ENCODE measurements at regions not wholly inside any gene's neighbourhood (a gene's known extent, or its start where the extent isn't known, plus 50 kb on each side); places are given as distances from the start of the nearest gene placed in this dataset.

GRCh38 chr9:81508476-81508875 is 180.9 kb downstream of the TLE1 start:
- Mint-ChIP-seq H3K27me3 (no peaks in the 10 kb centered on the region), H3K4me1 (no peaks in the 10 kb centered on the region), H3K27ac (ENCODE audit: low read depth) (no peak overlapping the region), H3K9me3 (peaks cover 14% of the 10 kb centered on the region), H3K4me3 (no peak overlapping the region), H3K36me3 (ENCODE audit: insufficient read depth) (peaks cover 2% of the 10 kb centered on the region)
- no peak for DNase-seq (ENCODE audit: low spot score in 2 of 2)
- no peak for ATAC-seq (replicated peaks; ENCODE audit: extremely low read depth, poor library complexity, severe bottlenecking)

GRCh38 chr9:81506941-81507864 is 182.1 kb downstream of the TLE1 start:
- no peaks in the 10 kb centered on the region for H3K27me3 Mint-ChIP-seq
- H3K36me3 Mint-ChIP-seq (ENCODE audit: insufficient read depth) = peaks cover 2% of the 10 kb centered on the region

GRCh38 chr9:81499594-81499993 is 189.8 kb downstream of the TLE1 start:
- Mint-ChIP-seq H3K27me3 (no peaks in the 10 kb centered on the region), H3K9me3 (peaks cover 28% of the 10 kb centered on the region), H3K27ac (ENCODE audit: low read depth) (no peak overlapping the region), H3K4me3 (no peak overlapping the region), H3K36me3 (ENCODE audit: insufficient read depth) (no peaks in the 10 kb centered on the region), H3K4me1 (no peaks in the 10 kb centered on the region)
- no peak for ATAC-seq (replicated peaks; ENCODE audit: extremely low read depth, poor library complexity, severe bottlenecking)
- no peak for DNase-seq (ENCODE audit: low spot score in 2 of 2)

More at GRCh38 chr9:81506941-81507864, 182.1 kb downstream of the TLE1 start:
- H3K9me3 Mint-ChIP-seq = peaks cover 17% of the 10 kb centered on the region
- H3K27ac Mint-ChIP-seq (ENCODE audit: low read depth) = no peak overlapping the region
- DNase-seq (ENCODE audit: low spot score in 2 of 2) = no peak
- H3K4me1 Mint-ChIP-seq = no peaks in the 10 kb centered on the region
- H3K4me3 Mint-ChIP-seq = no peak overlapping the region
- ATAC-seq (replicated peaks; ENCODE audit: extremely low read depth, poor library complexity, severe bottlenecking) = no peak

- no peaks in the 10 kb centered on the region for H3K27me3 Mint-ChIP-seq
- DNase-seq (ENCODE audit: low spot score in 2 of 2) (no peak), ATAC-seq (replicated peaks; ENCODE audit: extremely low read depth, poor library complexity, severe bottlenecking) (no peak)
- peaks cover 28% of the 10 kb centered on the region for H3K9me3 Mint-ChIP-seq
- no peak overlapping the region for H3K27ac Mint-ChIP-seq (ENCODE audit: low read depth)
- no peaks in the 10 kb centered on the region for H3K36me3 Mint-ChIP-seq (ENCODE audit: insufficient read depth)
- H3K4me3 Mint-ChIP-seq = no peak overlapping the region
- H3K4me1 Mint-ChIP-seq = no peaks in the 10 kb centered on the region
Measured at GRCh38 chr9:81499021-81499454, 190.3 kb downstream of the TLE1 start.

GRCh38 chr9:81498576-81498975 is 190.8 kb downstream of the TLE1 start:
- H3K4me3 Mint-ChIP-seq = no peak overlapping the region
- H3K9me3 Mint-ChIP-seq = peaks cover 28% of the 10 kb centered on the region
- H3K36me3 Mint-ChIP-seq (ENCODE audit: insufficient read depth) = no peaks in the 10 kb centered on the region
- no peak for ATAC-seq (replicated peaks; ENCODE audit: extremely low read depth, poor library complexity, severe bottlenecking)
- H3K4me1 Mint-ChIP-seq = no peaks in the 10 kb centered on the region
- DNase-seq (ENCODE audit: low spot score in 2 of 2) = no peak
- H3K27ac Mint-ChIP-seq (ENCODE audit: low read depth) = no peak overlapping the region
- no peaks in the 10 kb centered on the region for H3K27me3 Mint-ChIP-seq

GRCh38 chr9:81497091-81497490 is 192.3 kb downstream of the TLE1 start:
- Mint-ChIP-seq H3K4me3 (no peak overlapping the region), H3K4me1 (no peaks in the 10 kb centered on the region)
- ATAC-seq (replicated peaks; ENCODE audit: extremely low read depth, poor library complexity, severe bottlenecking) = no peak

GRCh38 chr9:81492710-81493447 is 196.5 kb downstream of the TLE1 start:
- ATAC-seq (replicated peaks; ENCODE audit: extremely low read depth, poor library complexity, severe bottlenecking) = no peak
- H3K36me3 Mint-ChIP-seq (ENCODE audit: insufficient read depth) = peaks cover 3% of the 10 kb centered on the region
- H3K4me3 Mint-ChIP-seq = no peak overlapping the region
- no peaks in the 10 kb centered on the region for H3K4me1 Mint-ChIP-seq
- DNase-seq (ENCODE audit: low spot score in 2 of 2) = no peak
- H3K9me3 Mint-ChIP-seq = peaks cover 15% of the 10 kb centered on the region
- no peaks in the 10 kb centered on the region for H3K27me3 Mint-ChIP-seq
- no peak overlapping the region for H3K27ac Mint-ChIP-seq (ENCODE audit: low read depth)

More at GRCh38 chr9:81497091-81497490, 192.3 kb downstream of the TLE1 start:
- DNase-seq (ENCODE audit: low spot score in 2 of 2) = no peak
- Mint-ChIP-seq H3K27ac (ENCODE audit: low read depth) (no peak overlapping the region), H3K36me3 (ENCODE audit: insufficient read depth) (no peaks in the 10 kb centered on the region), H3K9me3 (peaks cover 24% of the 10 kb centered on the region), H3K27me3 (no peaks in the 10 kb centered on the region)

- H3K27ac Mint-ChIP-seq (ENCODE audit: low read depth) = no peak overlapping the region
- no peaks in the 10 kb centered on the region for H3K4me1 Mint-ChIP-seq
- H3K27me3 Mint-ChIP-seq = no peaks in the 10 kb centered on the region
- ATAC-seq (replicated peaks; ENCODE audit: extremely low read depth, poor library complexity, severe bottlenecking) (no peak), DNase-seq (ENCODE audit: low spot score in 2 of 2) (no peak)
- peaks cover 3% of the 10 kb centered on the region for H3K36me3 Mint-ChIP-seq (ENCODE audit: insufficient read depth)
- H3K9me3 Mint-ChIP-seq = peaks cover 16% of the 10 kb centered on the region
- no peak overlapping the region for H3K4me3 Mint-ChIP-seq
Measured at GRCh38 chr9:81490605-81491331, 198.6 kb downstream of the TLE1 start.

GRCh38 chr9:81489046-81489445 is 200.3 kb downstream of the TLE1 start:
- Mint-ChIP-seq H3K27ac (ENCODE audit: low read depth) (no peak overlapping the region), H3K27me3 (no peaks in the 10 kb centered on the region), H3K4me3 (no peak overlapping the region), H3K36me3 (ENCODE audit: insufficient read depth) (peaks cover 3% of the 10 kb centered on the region), H3K9me3 (peaks cover 15% of the 10 kb centered on the region), H3K4me1 (no peaks in the 10 kb centered on the region)
- DNase-seq (ENCODE audit: low spot score in 2 of 2) (no peak), ATAC-seq (replicated peaks; ENCODE audit: extremely low read depth, poor library complexity, severe bottlenecking) (no peak)

GRCh38 chr9:81480828-81481604 is 208.3 kb downstream of the TLE1 start:
- Mint-ChIP-seq H3K9me3 (no peaks in the 10 kb centered on the region), H3K36me3 (ENCODE audit: insufficient read depth) (no peaks in the 10 kb centered on the region), H3K4me3 (no peak overlapping the region), H3K27me3 (no peaks in the 10 kb centered on the region), H3K27ac (ENCODE audit: low read depth) (no peak overlapping the region), H3K4me1 (no peaks in the 10 kb centered on the region)
- DNase-seq (ENCODE audit: low spot score in 2 of 2) (no peak), ATAC-seq (replicated peaks; ENCODE audit: extremely low read depth, poor library complexity, severe bottlenecking) (no peak)

GRCh38 chr9:81479573-81479972 is 209.8 kb downstream of the TLE1 start:
- H3K27ac Mint-ChIP-seq (ENCODE audit: low read depth) = no peak overlapping the region
- no peaks in the 10 kb centered on the region for H3K36me3 Mint-ChIP-seq (ENCODE audit: insufficient read depth)
- DNase-seq (ENCODE audit: low spot score in 2 of 2) = no peak
- H3K4me1 Mint-ChIP-seq = no peaks in the 10 kb centered on the region
- H3K27me3 Mint-ChIP-seq = no peaks in the 10 kb centered on the region
- H3K9me3 Mint-ChIP-seq = peaks cover 3% of the 10 kb centered on the region
- ATAC-seq (replicated peaks; ENCODE audit: extremely low read depth, poor library complexity, severe bottlenecking) = no peak
- H3K4me3 Mint-ChIP-seq = no peak overlapping the region

- ATAC-seq (replicated peaks; ENCODE audit: extremely low read depth, poor library complexity, severe bottlenecking) (no peak), DNase-seq (ENCODE audit: low spot score in 2 of 2) (no peak)
- Mint-ChIP-seq H3K4me3 (no peak overlapping the region), H3K27me3 (no peaks in the 10 kb centered on the region), H3K9me3 (peaks cover 7% of the 10 kb centered on the region), H3K4me1 (no peaks in the 10 kb centered on the region), H3K36me3 (ENCODE audit: insufficient read depth) (no peaks in the 10 kb centered on the region), H3K27ac (ENCODE audit: low read depth) (no peak overlapping the region)
Measured at GRCh38 chr9:81477669-81478068, 211.7 kb downstream of the TLE1 start.

All from central memory CD8-positive, alpha-beta T cell (primary cell).